ENCODE measurements at regions not wholly inside any gene's neighbourhood (a gene's known extent, or its start where the extent isn't known, plus 50 kb on each side); places are given as distances from the start of the nearest gene placed in this dataset.

DNA sequence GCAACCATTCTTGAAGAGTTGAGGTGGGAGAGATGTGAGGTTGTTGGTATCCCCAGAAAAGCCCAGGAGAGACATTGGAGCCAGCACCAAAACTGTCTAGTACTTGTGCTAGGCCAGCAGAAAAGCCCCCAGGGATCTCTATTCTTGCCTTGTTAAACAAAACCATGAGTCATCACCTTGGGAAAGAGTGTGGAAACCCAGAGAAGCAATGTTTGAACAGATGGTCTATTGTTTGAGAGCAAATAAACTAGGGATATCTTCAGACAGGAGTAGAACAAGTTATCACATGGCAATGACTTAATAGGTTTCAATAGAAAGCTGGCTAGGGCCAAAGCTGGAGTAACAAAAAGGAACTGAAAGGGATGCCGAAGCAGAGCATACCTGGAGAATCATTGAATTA, 195.7 kb upstream of the CASK start:
- no peak overlapping the region for H3K4me3 ChIP-seq (ENCODE audit: low read depth, low read length)
- no peaks in the 10 kb centered on the region for H3K27me3 ChIP-seq (ENCODE audit: control insufficient read depth, insufficient read depth, low read length)
- no peaks in the 10 kb centered on the region for H3K36me3 ChIP-seq (ENCODE audit: control insufficient read depth, insufficient read depth, low read length)
- TF ChIP-seq, protein P1, sequence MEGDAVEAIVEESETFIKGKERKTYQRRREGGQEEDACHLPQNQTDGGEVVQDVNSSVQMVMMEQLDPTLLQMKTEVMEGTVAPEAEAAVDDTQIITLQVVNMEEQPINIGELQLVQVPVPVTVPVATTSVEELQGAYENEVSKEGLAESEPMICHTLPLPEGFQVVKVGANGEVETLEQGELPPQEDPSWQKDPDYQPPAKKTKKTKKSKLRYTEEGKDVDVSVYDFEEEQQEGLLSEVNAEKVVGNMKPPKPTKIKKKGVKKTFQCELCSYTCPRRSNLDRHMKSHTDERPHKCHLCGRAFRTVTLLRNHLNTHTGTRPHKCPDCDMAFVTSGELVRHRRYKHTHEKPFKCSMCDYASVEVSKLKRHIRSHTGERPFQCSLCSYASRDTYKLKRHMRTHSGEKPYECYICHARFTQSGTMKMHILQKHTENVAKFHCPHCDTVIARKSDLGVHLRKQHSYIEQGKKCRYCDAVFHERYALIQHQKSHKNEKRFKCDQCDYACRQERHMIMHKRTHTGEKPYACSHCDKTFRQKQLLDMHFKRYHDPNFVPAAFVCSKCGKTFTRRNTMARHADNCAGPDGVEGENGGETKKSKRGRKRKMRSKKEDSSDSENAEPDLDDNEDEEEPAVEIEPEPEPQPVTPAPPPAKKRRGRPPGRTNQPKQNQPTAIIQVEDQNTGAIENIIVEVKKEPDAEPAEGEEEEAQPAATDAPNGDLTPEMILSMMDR (IDR thresholded peaks at IDR 0.05; ENCODE audit: insufficient read depth, low read depth, low read length), result no peak
- DNase-seq (ENCODE audit: low read depth), result no peak
- CTCF ChIA-PET, result no interaction called here
- POLR2A ChIA-PET, result no interaction called here

DNA sequence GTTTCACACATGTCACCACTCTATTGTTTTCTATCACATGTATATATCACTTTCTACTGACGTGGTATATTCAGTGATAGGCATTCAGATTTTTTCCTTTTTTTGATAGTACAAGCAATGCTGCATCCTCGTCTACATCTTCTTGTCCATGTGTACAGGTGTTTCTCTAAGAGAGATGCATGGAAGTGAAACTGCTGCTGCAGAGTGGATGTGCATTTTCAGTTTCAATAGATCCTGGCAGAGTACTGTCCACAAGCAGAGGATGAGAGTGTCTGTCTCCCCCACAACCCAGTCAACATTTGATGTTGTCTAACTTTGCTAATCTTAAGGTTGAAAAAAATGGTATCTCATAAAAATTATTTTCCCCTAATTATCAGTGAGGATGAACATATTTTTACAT, 194.0 kb upstream of the CASK start:
- ChIA-PET CTCF (no interaction called here), POLR2A (no interaction called here)
- H3K27me3 ChIP-seq (ENCODE audit: control insufficient read depth, insufficient read depth, low read length), result no peaks in the 10 kb centered on the region
- DNase-seq (ENCODE audit: low read depth), result no peak
- H3K4me3 ChIP-seq (ENCODE audit: low read depth, low read length), result no peak overlapping the region
- TF ChIP-seq, protein P1 (IDR thresholded peaks at IDR 0.05; ENCODE audit: insufficient read depth, low read depth, low read length), result no peak
- H3K36me3 ChIP-seq (ENCODE audit: control insufficient read depth, insufficient read depth, low read length), result no peaks in the 10 kb centered on the region

DNA sequence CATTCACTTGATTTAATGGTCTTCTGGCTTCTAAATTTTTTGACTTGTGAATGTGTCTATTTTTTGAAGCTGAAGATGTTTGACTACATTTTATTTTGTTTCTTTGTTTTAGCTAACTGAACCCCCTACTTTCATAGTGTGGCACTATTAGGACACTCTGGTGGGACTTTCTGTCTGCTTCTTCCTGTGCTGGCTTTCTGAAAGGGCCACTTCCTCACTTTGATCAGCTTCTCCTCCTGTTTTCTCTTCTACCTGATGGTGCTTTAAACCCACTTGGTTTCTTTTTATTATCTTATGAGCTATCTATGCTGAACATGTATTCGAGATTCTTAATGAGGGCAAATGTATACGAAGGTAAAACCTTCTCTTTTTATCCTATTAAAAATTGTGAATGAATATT, 186.1 kb upstream of the CASK start:
- ChIA-PET CTCF (no interaction called here), POLR2A (no interaction called here)
- Histone ChIP-seq H3K36me3 (ENCODE audit: control insufficient read depth, insufficient read depth, low read length) (no peaks in the 10 kb centered on the region), H3K27me3 (ENCODE audit: control insufficient read depth, insufficient read depth, low read length) (no peaks in the 10 kb centered on the region), H3K4me3 (ENCODE audit: low read depth, low read length) (no peak overlapping the region)
- TF ChIP-seq, protein P1 (IDR thresholded peaks at IDR 0.05; ENCODE audit: insufficient read depth, low read depth, low read length), result no peak
- no peak for DNase-seq (ENCODE audit: low read depth)

DNA sequence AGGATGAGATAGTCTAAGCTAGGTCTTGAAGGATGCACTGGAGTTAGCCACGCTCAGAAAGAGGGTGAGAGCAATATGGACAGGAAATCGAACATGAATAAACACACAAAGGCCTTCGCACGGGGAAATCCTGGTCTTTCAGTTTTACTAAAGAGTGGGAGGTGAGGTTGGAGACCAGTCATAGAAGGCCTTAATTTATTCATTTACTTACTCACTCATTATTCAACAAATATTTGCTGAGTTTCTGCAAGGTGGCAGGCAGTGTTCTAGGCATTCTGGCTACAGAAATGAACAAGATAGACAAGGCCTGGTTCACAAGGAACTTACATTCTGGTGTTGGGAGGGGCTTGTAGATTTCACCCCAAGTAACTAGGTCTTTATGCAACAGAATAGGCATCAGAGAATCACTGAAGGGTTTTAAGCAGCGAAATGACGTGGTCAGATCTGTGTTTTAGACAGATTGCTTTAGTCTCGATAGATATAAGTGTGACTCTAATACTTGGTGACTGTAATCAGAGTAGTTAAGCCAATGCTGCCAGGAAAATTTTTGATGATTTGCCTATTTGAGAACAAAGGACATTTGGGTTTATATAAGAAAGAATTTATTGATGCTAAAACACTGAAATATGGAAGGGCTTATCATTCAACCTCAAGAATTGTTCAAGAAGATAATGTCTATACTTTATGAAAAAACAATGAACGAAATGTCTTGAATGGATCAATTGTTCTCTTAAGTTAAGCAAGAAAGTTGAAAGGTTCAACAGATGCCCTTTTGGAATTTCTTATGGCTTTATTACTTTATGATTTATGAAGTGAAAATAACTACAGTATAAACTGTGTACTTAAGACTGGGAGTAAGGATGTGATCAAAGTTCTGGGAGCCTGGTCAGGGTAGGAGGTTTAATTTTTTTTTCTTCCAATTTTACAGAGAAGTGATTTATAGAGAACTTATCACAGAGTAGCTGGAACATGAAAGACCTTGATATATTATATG, 184.4 kb upstream of the CASK start:
- POLR2A ChIA-PET, result no interaction called here
- Histone ChIP-seq H3K4me3 (ENCODE audit: low read depth, low read length) (no peak overlapping the region), H3K36me3 (ENCODE audit: control insufficient read depth, insufficient read depth, low read length) (no peaks in the 10 kb centered on the region), H3K27me3 (ENCODE audit: control insufficient read depth, insufficient read depth, low read length) (no peaks in the 10 kb centered on the region)
- CTCF ChIA-PET, result no interaction called here
- DNase-seq (ENCODE audit: low read depth), result no peak
- TF ChIP-seq, protein P1 (IDR thresholded peaks at IDR 0.05; ENCODE audit: insufficient read depth, low read depth, low read length), result no peak

DNA sequence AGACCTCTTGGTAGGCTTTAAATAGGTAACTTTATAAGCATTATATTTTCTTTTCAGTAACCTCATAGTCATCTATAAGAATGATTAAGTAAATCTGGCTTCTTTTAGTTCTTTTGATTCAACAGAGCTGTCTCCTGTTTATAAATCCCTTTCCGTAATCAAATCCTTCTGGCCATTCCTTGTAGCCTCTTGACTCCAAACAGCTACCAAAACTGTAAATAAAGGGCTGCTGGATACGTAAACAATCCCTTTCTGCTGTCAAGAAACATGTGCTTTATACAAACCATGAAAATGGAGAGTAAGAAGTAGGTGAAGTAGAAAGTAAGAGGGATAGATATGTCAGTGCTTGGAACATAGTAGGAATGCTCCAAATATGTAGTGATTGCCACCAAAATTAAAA, 183.2 kb upstream of the CASK start:
- POLR2A ChIA-PET, result no interaction called here
- CTCF ChIA-PET, result no interaction called here

More for the DNA sequence above, 183.2 kb upstream of the CASK start:
- no peaks in the 10 kb centered on the region for H3K36me3 ChIP-seq (ENCODE audit: control insufficient read depth, insufficient read depth, low read length)
- no peaks in the 10 kb centered on the region for H3K27me3 ChIP-seq (ENCODE audit: control insufficient read depth, insufficient read depth, low read length)
- TF ChIP-seq, protein P1 (IDR thresholded peaks at IDR 0.05; ENCODE audit: insufficient read depth, low read depth, low read length), result no peak
- no peak for DNase-seq (ENCODE audit: low read depth)
- no peak overlapping the region for H3K4me3 ChIP-seq (ENCODE audit: low read depth, low read length)

Measured in BJ (cell line).